ENCODE measurements at regions not wholly inside any gene's neighbourhood (a gene's known extent, or its start where the extent isn't known, plus 50 kb on each side); places are given as distances from the start of the nearest gene placed in this dataset.

DNA sequence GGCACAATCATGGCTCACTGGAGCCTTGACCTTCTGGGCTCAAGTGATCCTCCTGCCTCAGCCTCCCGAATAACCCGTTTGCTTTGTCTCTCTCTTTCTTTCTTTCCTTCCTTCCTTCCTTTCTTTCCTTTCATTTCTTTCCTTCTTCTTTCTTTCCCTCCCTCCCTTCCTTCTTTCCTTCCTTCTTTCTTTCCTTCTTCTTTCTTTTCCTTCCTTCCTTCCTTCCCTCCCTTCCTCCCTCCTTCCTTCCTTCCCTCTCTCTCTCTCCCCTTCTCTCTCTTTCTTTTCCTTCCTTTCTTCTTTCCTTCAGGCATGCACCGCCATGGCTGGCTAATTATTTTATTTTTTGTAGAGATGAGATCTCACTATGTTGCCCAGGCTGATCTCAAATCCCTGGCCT is 57.9 kb upstream of the NPTX2 start:
- H3K27ac ChIP-seq = no peak overlapping the region
- peaks cover 0 to 14% (median 0%) of the 10 kb centered on the region in 3 donors for H3K27me3 ChIP-seq
- no peaks in the 10 kb centered on the region for H3K4me1 ChIP-seq
- no peaks in the 10 kb centered on the region for H3K36me3 ChIP-seq
- TF ChIP-seq POLR2AphosphoS5 (IDR thresholded peaks at IDR 0.05) (no peak), EP300 (IDR thresholded peaks at IDR 0.05) (no peak), CTCF (IDR thresholded peaks at IDR 0.05) (no peak), POLR2A (IDR thresholded peaks at IDR 0.05) (no peak)
- no peak for DNase-seq
- intact Hi-C loops (cut with DNase I; ENCODE audit: low total_unique reads) = no loop called here
- 90 to 95% (median 94%) methylated on average over 3 of the region's 3 CpGs for WGBS, 5 donors
- H3K9me3 ChIP-seq = peaks cover 0 to 11% (median 3%) of the 10 kb centered on the region in 4 donors
- H3K4me3 ChIP-seq = no peak overlapping the region

GRCh38 chr7:98557538-98558031 is 59.5 kb upstream of the NPTX2 start:
- no peaks in the 10 kb centered on the region for H3K4me1 ChIP-seq
- DNase-seq = peak in 1 of 2 donors; percentile 56

GRCh38 chr7:98556288-98556687 is 60.8 kb upstream of the NPTX2 start:
- no peak for DNase-seq
- peaks cover 3 to 29% (median 10%) of the 10 kb centered on the region in 4 donors for H3K9me3 ChIP-seq
- WGBS, 5 donors = 76 to 93% (median 90%) methylated on average over 12 of the region's 12 CpGs

More at GRCh38 chr7:98557538-98558031, 59.5 kb upstream of the NPTX2 start:
- intact Hi-C loops (cut with DNase I; ENCODE audit: low total_unique reads) = no loop called here
- TF ChIP-seq EP300 (IDR thresholded peaks at IDR 0.05) (no peak), POLR2AphosphoS5 (IDR thresholded peaks at IDR 0.05) (no peak), POLR2A (IDR thresholded peaks at IDR 0.05) (no peak), CTCF (IDR thresholded peaks at IDR 0.05) (no peak)
- Histone ChIP-seq H3K27ac (no peak overlapping the region), H3K4me3 (no peak overlapping the region), H3K36me3 (no peaks in the 10 kb centered on the region), H3K27me3 (peaks cover 0 to 7% (median 0%) of the 10 kb centered on the region in 3 donors), H3K9me3 (peaks cover 0 to 16% (median 1%) of the 10 kb centered on the region in 4 donors)
- WGBS, 5 donors = 53 to 67% (median 66%) methylated on average over 11 of the region's 11 CpGs

GRCh38 chr7:98555403-98555802 is 61.7 kb upstream of the NPTX2 start:
- H3K4me3 ChIP-seq = no peak overlapping the region
- no peak for DNase-seq
- intact Hi-C loops (cut with DNase I; ENCODE audit: low total_unique reads) = no loop called here
- 59 to 75% (median 68%) methylated on average over 3 of the region's 3 CpGs for WGBS, 5 donors
- TF ChIP-seq POLR2A (IDR thresholded peaks at IDR 0.05) (no peak), CTCF (IDR thresholded peaks at IDR 0.05) (no peak), POLR2AphosphoS5 (IDR thresholded peaks at IDR 0.05) (no peak), EP300 (IDR thresholded peaks at IDR 0.05) (no peak)
- H3K27me3 ChIP-seq = no peaks in the 10 kb centered on the region
- H3K27ac ChIP-seq = no peak overlapping the region
- peaks cover 3 to 29% (median 12%) of the 10 kb centered on the region in 4 donors for H3K9me3 ChIP-seq
- H3K36me3 ChIP-seq = no peaks in the 10 kb centered on the region
- no peaks in the 10 kb centered on the region for H3K4me1 ChIP-seq

More at GRCh38 chr7:98556288-98556687, 60.8 kb upstream of the NPTX2 start:
- Histone ChIP-seq H3K27ac (no peak overlapping the region), H3K4me1 (no peaks in the 10 kb centered on the region), H3K4me3 (no peak overlapping the region), H3K36me3 (no peaks in the 10 kb centered on the region), H3K27me3 (no peaks in the 10 kb centered on the region)
- intact Hi-C loops (cut with DNase I; ENCODE audit: low total_unique reads) = no loop called here
- TF ChIP-seq POLR2A (IDR thresholded peaks at IDR 0.05) = no peak

DNA sequence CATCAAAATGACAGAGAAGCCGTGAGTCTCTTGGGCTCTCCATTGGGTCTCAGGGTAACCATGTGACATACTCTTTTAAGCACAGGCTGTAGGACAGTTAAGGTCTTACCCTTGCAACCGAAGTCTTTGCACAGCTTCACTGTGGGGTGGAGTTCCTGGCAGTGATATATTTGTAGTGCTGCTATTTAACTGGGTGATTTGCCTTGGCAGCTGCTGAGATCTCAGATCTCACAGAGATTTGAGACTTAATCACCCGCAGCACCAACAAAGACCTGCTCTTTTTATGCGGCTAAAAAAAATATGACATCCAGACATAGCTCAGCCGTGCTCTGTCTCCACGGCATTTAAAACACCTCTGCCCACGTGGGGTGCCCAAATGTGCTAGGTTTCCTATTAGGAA is 63.4 kb upstream of the NPTX2 start:
- Histone ChIP-seq H3K4me3 (no peak overlapping the region), H3K9me3 (peaks cover 3 to 21% (median 14%) of the 10 kb centered on the region in 4 donors), H3K36me3 (no peaks in the 10 kb centered on the region), H3K27me3 (no peaks in the 10 kb centered on the region), H3K4me1 (no peaks in the 10 kb centered on the region), H3K27ac (peak overlapping the region in 1 of 5 donors; percentile 54)
- intact Hi-C loops (cut with DNase I; ENCODE audit: low total_unique reads) = no loop called here
- DNase-seq = no peak
- 59 to 75% (median 72%) methylated on average over 6 to 7 of the region's 7 CpGs for WGBS, 5 donors
- no peak for TF ChIP-seq POLR2A (IDR thresholded peaks at IDR 0.05)
- no peak for TF ChIP-seq CTCF (IDR thresholded peaks at IDR 0.05)
- no peak for TF ChIP-seq EP300 (IDR thresholded peaks at IDR 0.05)
- no peak for TF ChIP-seq POLR2AphosphoS5 (IDR thresholded peaks at IDR 0.05)

All from stomach (tissue), 8 donors.